KG1 (cell line): ENCODE measurements at regions not wholly inside any gene's neighbourhood (a gene's known extent, or its start where the extent isn't known, plus 50 kb on each side); places are given as distances from the start of the nearest gene placed in this dataset.
"Not testable (repeated sequence)": the region's sequence is repeated elsewhere in the genome, so short reads cannot be mapped to it uniquely, and the experiment has no call there.

ENCODE experiments used
- DNase-seq: peaks from one replicate; lab custom pipeline; 2025; lab: John Stamatoyannopoulos, UW

GRCh38 chr3:72277710-72278109, 492.8 kb upstream of the PROK2 start:
- DNase-seq, result no peak

GRCh38 chr3:72276806-72277205, 491.9 kb upstream of the PROK2 start:
- no peak for DNase-seq

- DNase-seq, result no peak
Observed at GRCh38 chr3:72275331-72275751, 490.4 kb upstream of the PROK2 start.

GRCh38 chr3:72274493-72275330, 489.8 kb upstream of the PROK2 start:
- DNase-seq, result no peak

GRCh38 chr3:72273615-72274014, 488.7 kb upstream of the PROK2 start:
- DNase-seq, result no peak

GRCh38 chr3:72272356-72272755, 487.4 kb upstream of the PROK2 start:
- DNase-seq, result no peak

GRCh38 chr3:72271923-72272322, 487.0 kb upstream of the PROK2 start:
- DNase-seq, result no peak

- DNase-seq, result no peak
Observed at GRCh38 chr3:72271216-72271615, 486.3 kb upstream of the PROK2 start.

- DNase-seq, result no peak
Observed at GRCh38 chr3:72270730-72271129, 485.8 kb upstream of the PROK2 start.

- no peak for DNase-seq
Observed at GRCh38 chr3:72270072-72270681, 485.2 kb upstream of the PROK2 start.

GRCh38 chr3:72269475-72269874, 484.5 kb upstream of the PROK2 start:
- no peak for DNase-seq

- DNase-seq, result not testable (repeated sequence)
Observed at GRCh38 chr3:72266921-72267524, 482.1 kb upstream of the PROK2 start.

- no peak for DNase-seq
Observed at GRCh38 chr3:72266016-72266370, 481.0 kb upstream of the PROK2 start.

GRCh38 chr3:72265256-72266015, 480.5 kb upstream of the PROK2 start:
- DNase-seq, result no peak

- no peak for DNase-seq
Observed at GRCh38 chr3:72263223-72263990, 478.5 kb upstream of the PROK2 start.

- DNase-seq, result no peak
Observed at GRCh38 chr3:72262736-72263135, 477.8 kb upstream of the PROK2 start.

- DNase-seq, result no peak
Observed at GRCh38 chr3:72261566-72262564, 476.9 kb upstream of the PROK2 start.

- DNase-seq, result no peak
Observed at GRCh38 chr3:72260588-72260910, 475.6 kb upstream of the PROK2 start.

- DNase-seq, result no peak
Observed at GRCh38 chr3:72259755-72260587, 475.0 kb upstream of the PROK2 start.
